Tibial artery (tissue), 4 donors: ENCODE measurements at regions not wholly inside any gene's neighbourhood (a gene's known extent, or its start where the extent isn't known, plus 50 kb on each side); places are given as distances from the start of the nearest gene placed in this dataset.

ENCODE experiments used
- DNase-seq, 2 donors: peaks; one replicate each; pipeline ENCODE4 v3.0.0-alpha.2; 2019
- H3K27ac ChIP-seq, 2 donors: fragments of 200-600 bp; sonication (generic) in 1 of 2; 1 replicate in 1 of 2; 2 replicates in 1 of 2; pipeline ENCODE4 v1.5.1; 2018 to 2019; ENCODE audit warnings: mild to moderate bottlenecking in 1 of 2
- H3K27me3 ChIP-seq, 2 donors: fragments of 200-600 bp; sonication (generic) in 1 of 2; one replicate each; pipeline versions ENCODE4 v1.5.1 to v1.6.0; 2016 to 2019
- H3K36me3 ChIP-seq, 3 donors: fragments of 200-600 bp; sonication (generic) in 2 of 3; one replicate each; pipeline ENCODE4 v1.5.1; 2016 to 2019; ENCODE audit warnings: mild to moderate bottlenecking in 2 of 3
- H3K4me1 ChIP-seq, 4 donors: fragments of 200-600 bp; sonication (generic) in 2 of 4; 1 replicate in 3 of 4; 2 replicates in 1 of 4; pipeline ENCODE4 v1.5.1; 2016 to 2019
- H3K4me3 ChIP-seq, 2 donors: fragments of 200-600 bp; sonication (generic) in 1 of 2; 1 replicate in 1 of 2; 2 replicates in 1 of 2; pipeline ENCODE4 v1.5.1; 2018 to 2019; ENCODE audit warnings: mild to moderate bottlenecking in 2 of 2
- H3K9me3 ChIP-seq, 3 donors: fragments of 200-600 bp; sonication (generic) in 1 of 3; one replicate each; pipeline ENCODE4 v1.5.1; 2016 to 2019
- intact Hi-C: fragments of 100-400 bp; cut with DNase I; formaldehyde crosslinking; loops from one replicate; pipeline ENCODE4 v1.15.0; 2023; ENCODE audit warnings: low total_unique reads
- TF ChIP-seq, protein P1 (sequence below), 2 experiments: fragments of 200-600 bp in 1 of 2; fragments of 450-650 bp in 1 of 2; IDR thresholded peaks; one replicate each; pipeline ENCODE4 v1.5.1; 2017 to 2019; ENCODE audit warnings: antibody characterized with exemption in 2 of 2, mild to moderate bottlenecking in 1 of 2, moderate library complexity in 1 of 2

GRCh38 chr3:145807990-145808389 is 353.0 kb downstream of the PLOD2 start:
- Histone ChIP-seq H3K4me1 (no peaks in the 10 kb centered on the region), H3K4me3 (no peak overlapping the region), H3K27me3 (no peaks in the 10 kb centered on the region), H3K27ac (no peak overlapping the region), H3K9me3 (no peaks in the 10 kb centered on the region), H3K36me3 (no peaks in the 10 kb centered on the region)
- no peak for DNase-seq
- intact Hi-C loops = no loop called here
- TF ChIP-seq, protein P1, sequence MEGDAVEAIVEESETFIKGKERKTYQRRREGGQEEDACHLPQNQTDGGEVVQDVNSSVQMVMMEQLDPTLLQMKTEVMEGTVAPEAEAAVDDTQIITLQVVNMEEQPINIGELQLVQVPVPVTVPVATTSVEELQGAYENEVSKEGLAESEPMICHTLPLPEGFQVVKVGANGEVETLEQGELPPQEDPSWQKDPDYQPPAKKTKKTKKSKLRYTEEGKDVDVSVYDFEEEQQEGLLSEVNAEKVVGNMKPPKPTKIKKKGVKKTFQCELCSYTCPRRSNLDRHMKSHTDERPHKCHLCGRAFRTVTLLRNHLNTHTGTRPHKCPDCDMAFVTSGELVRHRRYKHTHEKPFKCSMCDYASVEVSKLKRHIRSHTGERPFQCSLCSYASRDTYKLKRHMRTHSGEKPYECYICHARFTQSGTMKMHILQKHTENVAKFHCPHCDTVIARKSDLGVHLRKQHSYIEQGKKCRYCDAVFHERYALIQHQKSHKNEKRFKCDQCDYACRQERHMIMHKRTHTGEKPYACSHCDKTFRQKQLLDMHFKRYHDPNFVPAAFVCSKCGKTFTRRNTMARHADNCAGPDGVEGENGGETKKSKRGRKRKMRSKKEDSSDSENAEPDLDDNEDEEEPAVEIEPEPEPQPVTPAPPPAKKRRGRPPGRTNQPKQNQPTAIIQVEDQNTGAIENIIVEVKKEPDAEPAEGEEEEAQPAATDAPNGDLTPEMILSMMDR (IDR thresholded peaks at IDR 0.05) = no peak

DNA sequence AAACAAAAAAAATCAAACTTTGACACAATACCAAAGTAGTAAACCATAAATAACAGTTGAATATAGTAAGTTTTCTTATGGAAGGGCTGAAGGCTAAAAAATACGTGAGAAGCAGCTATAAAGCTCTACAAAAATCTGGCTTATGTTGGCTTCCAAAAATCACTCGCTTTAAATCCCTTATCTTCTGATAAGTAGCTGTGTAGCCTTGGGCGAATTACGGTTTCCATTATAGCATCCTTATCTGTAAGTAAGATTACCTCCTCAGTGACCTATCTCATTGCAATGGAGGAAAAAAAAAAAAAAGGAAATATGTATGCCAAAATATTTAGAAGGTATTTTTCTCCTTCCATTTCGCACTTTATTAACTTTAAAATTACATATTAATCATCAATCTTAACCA is 348.6 kb downstream of the PLOD2 start:
- Histone ChIP-seq H3K27ac (no peak overlapping the region), H3K27me3 (no peaks in the 10 kb centered on the region), H3K36me3 (no peaks in the 10 kb centered on the region), H3K9me3 (no peaks in the 10 kb centered on the region), H3K4me1 (no peaks in the 10 kb centered on the region), H3K4me3 (no peak overlapping the region)
- intact Hi-C loops = no loop called here
- DNase-seq = no peak
- TF ChIP-seq, protein P1 (IDR thresholded peaks at IDR 0.05) = no peak

- intact Hi-C loops = no loop called here
- TF ChIP-seq, protein P1 (IDR thresholded peaks at IDR 0.05) = no peak
These were observed 345.1 kb downstream of the PLOD2 start for GRCh38 chr3:145815707-145816413.

GRCh38 chr3:145817870-145818483 is 343.0 kb downstream of the PLOD2 start:
- no peak overlapping the region for H3K4me3 ChIP-seq
- H3K9me3 ChIP-seq = no peaks in the 10 kb centered on the region

More at GRCh38 chr3:145815707-145816413, 345.1 kb downstream of the PLOD2 start:
- Histone ChIP-seq H3K4me3 (no peak overlapping the region), H3K9me3 (no peaks in the 10 kb centered on the region), H3K27me3 (no peaks in the 10 kb centered on the region), H3K27ac (no peak overlapping the region), H3K36me3 (no peaks in the 10 kb centered on the region), H3K4me1 (no peaks in the 10 kb centered on the region)
- no peak for DNase-seq

GRCh38 chr3:145820170-145820569 is 340.8 kb downstream of the PLOD2 start:
- Histone ChIP-seq H3K4me1 (no peaks in the 10 kb centered on the region), H3K4me3 (no peak overlapping the region), H3K9me3 (no peaks in the 10 kb centered on the region), H3K27me3 (no peaks in the 10 kb centered on the region), H3K27ac (no peak overlapping the region), H3K36me3 (no peaks in the 10 kb centered on the region)
- no peak for DNase-seq
- TF ChIP-seq, protein P1 (IDR thresholded peaks at IDR 0.05) = no peak
- intact Hi-C loops = no loop called here

More at GRCh38 chr3:145817870-145818483, 343.0 kb downstream of the PLOD2 start:
- H3K27me3 ChIP-seq = no peaks in the 10 kb centered on the region
- H3K36me3 ChIP-seq = no peaks in the 10 kb centered on the region
- no peak for DNase-seq
- no peak overlapping the region for H3K27ac ChIP-seq
- TF ChIP-seq, protein P1 (IDR thresholded peaks at IDR 0.05) = no peak
- intact Hi-C loops = no loop called here
- no peaks in the 10 kb centered on the region for H3K4me1 ChIP-seq
